ENCODE measurements at regions not wholly inside any gene's neighbourhood (a gene's known extent, or its start where the extent isn't known, plus 50 kb on each side); places are given as distances from the start of the nearest gene placed in this dataset.
"Not testable (repeated sequence)": the region's sequence is repeated elsewhere in the genome, so short reads cannot be mapped to it uniquely, and the experiment has no call there.

- Histone ChIP-seq H3K27ac (ENCODE audit: low read depth, low read length) (no peak overlapping the region), H3K4me1 (ENCODE audit: control insufficient read depth, insufficient read depth, low read length) (no peaks in the 10 kb centered on the region), H3K36me3 (ENCODE audit: control insufficient read depth, insufficient read depth, low read length) (no peaks in the 10 kb centered on the region)
Measured at GRCh38 chr10:64745565-64745964, 1224.4 kb downstream of the REEP3 start.

GRCh38 chr10:64750672-64751071 lies 1229.5 kb downstream of the REEP3 start:
- no peak overlapping the region for H3K4me3 ChIP-seq (ENCODE audit: low read length)
- no peaks in the 10 kb centered on the region for H3K36me3 ChIP-seq (ENCODE audit: control insufficient read depth, insufficient read depth, low read length)
- no peaks in the 10 kb centered on the region for H3K4me1 ChIP-seq (ENCODE audit: control insufficient read depth, insufficient read depth, low read length)
- no peak overlapping the region for H3K27ac ChIP-seq (ENCODE audit: low read depth, low read length)
- no peak overlapping the region for H3K9ac ChIP-seq (ENCODE audit: low read length)
- H3K27me3 ChIP-seq (ENCODE audit: control insufficient read depth, insufficient read depth, low read length) = no peaks in the 10 kb centered on the region

More at GRCh38 chr10:64745565-64745964, 1224.4 kb downstream of the REEP3 start:
- no peak overlapping the region for H3K4me3 ChIP-seq (ENCODE audit: low read length)
- H3K27me3 ChIP-seq (ENCODE audit: control insufficient read depth, insufficient read depth, low read length) = no peaks in the 10 kb centered on the region
- no peak overlapping the region for H3K9ac ChIP-seq (ENCODE audit: low read length)

- H3K27ac ChIP-seq (ENCODE audit: low read depth, low read length) = no peak overlapping the region
- H3K36me3 ChIP-seq (ENCODE audit: control insufficient read depth, insufficient read depth, low read length) = no peaks in the 10 kb centered on the region
- H3K4me3 ChIP-seq (ENCODE audit: low read length) = no peak overlapping the region
- H3K27me3 ChIP-seq (ENCODE audit: control insufficient read depth, insufficient read depth, low read length) = no peaks in the 10 kb centered on the region
- H3K4me1 ChIP-seq (ENCODE audit: control insufficient read depth, insufficient read depth, low read length) = no peaks in the 10 kb centered on the region
- H3K9ac ChIP-seq (ENCODE audit: low read length) = no peak overlapping the region
Measured at GRCh38 chr10:64753516-64753915, 1232.3 kb downstream of the REEP3 start.

- no peak overlapping the region for H3K4me3 ChIP-seq (ENCODE audit: low read length)
- H3K27ac ChIP-seq (ENCODE audit: low read depth, low read length) = no peak overlapping the region
- H3K9ac ChIP-seq (ENCODE audit: low read length) = no peak overlapping the region
- H3K27me3 ChIP-seq (ENCODE audit: control insufficient read depth, insufficient read depth, low read length) = no peaks in the 10 kb centered on the region
- no peaks in the 10 kb centered on the region for H3K4me1 ChIP-seq (ENCODE audit: control insufficient read depth, insufficient read depth, low read length)
- no peaks in the 10 kb centered on the region for H3K36me3 ChIP-seq (ENCODE audit: control insufficient read depth, insufficient read depth, low read length)
Measured at GRCh38 chr10:64760371-64760770, 1239.2 kb downstream of the REEP3 start.

- Histone ChIP-seq H3K4me1 (ENCODE audit: control insufficient read depth, insufficient read depth, low read length) (no peaks in the 10 kb centered on the region), H3K36me3 (ENCODE audit: control insufficient read depth, insufficient read depth, low read length) (no peaks in the 10 kb centered on the region), H3K27ac (ENCODE audit: low read depth, low read length) (no peak overlapping the region), H3K9ac (ENCODE audit: low read length) (no peak overlapping the region), H3K27me3 (ENCODE audit: control insufficient read depth, insufficient read depth, low read length) (no peaks in the 10 kb centered on the region), H3K4me3 (ENCODE audit: low read length) (no peak overlapping the region)
Measured at GRCh38 chr10:64762861-64763260, 1241.7 kb downstream of the REEP3 start.

- H3K27me3 ChIP-seq (ENCODE audit: control insufficient read depth, insufficient read depth, low read length) = no peaks in the 10 kb centered on the region
- H3K4me3 ChIP-seq (ENCODE audit: low read length) = no peak overlapping the region
- H3K36me3 ChIP-seq (ENCODE audit: control insufficient read depth, insufficient read depth, low read length) = no peaks in the 10 kb centered on the region
- H3K9ac ChIP-seq (ENCODE audit: low read length) = no peak overlapping the region
- H3K27ac ChIP-seq (ENCODE audit: low read depth, low read length) = no peak overlapping the region
- no peaks in the 10 kb centered on the region for H3K4me1 ChIP-seq (ENCODE audit: control insufficient read depth, insufficient read depth, low read length)
Measured at GRCh38 chr10:64765498-64765897, 1244.3 kb downstream of the REEP3 start.

GRCh38 chr10:64771253-64772050 lies 1250.3 kb downstream of the REEP3 start:
- H3K27me3 ChIP-seq (ENCODE audit: control insufficient read depth, insufficient read depth, low read length) = no peaks in the 10 kb centered on the region
- H3K4me3 ChIP-seq (ENCODE audit: low read length) = no peak overlapping the region
- no peak overlapping the region for H3K27ac ChIP-seq (ENCODE audit: low read depth, low read length)
- H3K4me1 ChIP-seq (ENCODE audit: control insufficient read depth, insufficient read depth, low read length) = no peaks in the 10 kb centered on the region
- no peaks in the 10 kb centered on the region for H3K36me3 ChIP-seq (ENCODE audit: control insufficient read depth, insufficient read depth, low read length)
- no peak overlapping the region for H3K9ac ChIP-seq (ENCODE audit: low read length)

- Histone ChIP-seq H3K27me3 (ENCODE audit: control insufficient read depth, insufficient read depth, low read length) (no peaks in the 10 kb centered on the region), H3K27ac (ENCODE audit: low read depth, low read length) (no peak overlapping the region), H3K9ac (ENCODE audit: low read length) (no peak overlapping the region), H3K4me3 (ENCODE audit: low read length) (no peak overlapping the region), H3K36me3 (ENCODE audit: control insufficient read depth, insufficient read depth, low read length) (no peaks in the 10 kb centered on the region), H3K4me1 (ENCODE audit: control insufficient read depth, insufficient read depth, low read length) (no peaks in the 10 kb centered on the region)
Measured at GRCh38 chr10:64773357-64773756, 1252.2 kb downstream of the REEP3 start.

- H3K27ac ChIP-seq (ENCODE audit: low read depth, low read length); H3K4me1 ChIP-seq (ENCODE audit: control insufficient read depth, insufficient read depth, low read length); H3K4me3 ChIP-seq (ENCODE audit: low read length); H3K27me3 ChIP-seq (ENCODE audit: control insufficient read depth, insufficient read depth, low read length); H3K36me3 ChIP-seq (ENCODE audit: control insufficient read depth, insufficient read depth, low read length); H3K9ac ChIP-seq (ENCODE audit: low read length): not testable (repeated sequence)
Measured at GRCh38 chr10:64784451-64784850, 1263.2 kb downstream of the REEP3 start.

GRCh38 chr10:64785816-64786215 lies 1264.6 kb downstream of the REEP3 start:
- H3K27me3 ChIP-seq (ENCODE audit: control insufficient read depth, insufficient read depth, low read length) = no peaks in the 10 kb centered on the region
- no peaks in the 10 kb centered on the region for H3K36me3 ChIP-seq (ENCODE audit: control insufficient read depth, insufficient read depth, low read length)
- H3K9ac ChIP-seq (ENCODE audit: low read length) = no peak overlapping the region
- H3K4me1 ChIP-seq (ENCODE audit: control insufficient read depth, insufficient read depth, low read length) = no peaks in the 10 kb centered on the region
- H3K4me3 ChIP-seq (ENCODE audit: low read length) = no peak overlapping the region
- H3K27ac ChIP-seq (ENCODE audit: low read depth, low read length) = no peak overlapping the region

- Histone ChIP-seq H3K4me1 (ENCODE audit: control insufficient read depth, insufficient read depth, low read length) (no peaks in the 10 kb centered on the region), H3K36me3 (ENCODE audit: control insufficient read depth, insufficient read depth, low read length) (no peaks in the 10 kb centered on the region), H3K9ac (ENCODE audit: low read length) (no peak overlapping the region), H3K27ac (ENCODE audit: low read depth, low read length) (no peak overlapping the region), H3K4me3 (ENCODE audit: low read length) (no peak overlapping the region), H3K27me3 (ENCODE audit: control insufficient read depth, insufficient read depth, low read length) (no peaks in the 10 kb centered on the region)
Measured at GRCh38 chr10:64786989-64787388, 1265.8 kb downstream of the REEP3 start.

GRCh38 chr10:64795847-64796246 lies 1274.6 kb downstream of the REEP3 start:
- H3K27me3 ChIP-seq (ENCODE audit: control insufficient read depth, insufficient read depth, low read length) = no peaks in the 10 kb centered on the region
- H3K27ac ChIP-seq (ENCODE audit: low read depth, low read length) = no peak overlapping the region
- H3K4me3 ChIP-seq (ENCODE audit: low read length) = no peak overlapping the region
- no peak overlapping the region for H3K9ac ChIP-seq (ENCODE audit: low read length)
- no peaks in the 10 kb centered on the region for H3K36me3 ChIP-seq (ENCODE audit: control insufficient read depth, insufficient read depth, low read length)
- H3K4me1 ChIP-seq (ENCODE audit: control insufficient read depth, insufficient read depth, low read length) = no peaks in the 10 kb centered on the region

- H3K36me3 ChIP-seq (ENCODE audit: control insufficient read depth, insufficient read depth, low read length) = no peaks in the 10 kb centered on the region
- H3K4me3 ChIP-seq (ENCODE audit: low read length) = no peak overlapping the region
- H3K9ac ChIP-seq (ENCODE audit: low read length) = no peak overlapping the region
- H3K4me1 ChIP-seq (ENCODE audit: control insufficient read depth, insufficient read depth, low read length) = no peaks in the 10 kb centered on the region
- no peak overlapping the region for H3K27ac ChIP-seq (ENCODE audit: low read depth, low read length)
- H3K27me3 ChIP-seq (ENCODE audit: control insufficient read depth, insufficient read depth, low read length) = no peaks in the 10 kb centered on the region
Measured at GRCh38 chr10:64798297-64798696, 1277.1 kb downstream of the REEP3 start.
